Retinal pigment epithelial cell (primary cell): ENCODE measurements at regions not wholly inside any gene's neighbourhood (a gene's known extent, or its start where the extent isn't known, plus 50 kb on each side); places are given as distances from the start of the nearest gene placed in this dataset.
A peak's percentile ranks its signal among the peaks of the same experiment; 100 is the strongest.

Source experiments
- DNase-seq: peaks from one replicate; pipeline ENCODE4 v3.0.0-alpha.2; 2010; ENCODE audit warnings: low read depth
- H3K4me3 ChIP-seq: 2 replicates; pipeline ENCODE4 v1.5.1; 2011; ENCODE audit warnings: mild to moderate bottlenecking, low read length, control low read depth, moderate library complexity
- CTCF ChIP-seq: conservative IDR thresholded peaks from 2 replicates; pipeline ENCODE4 v1.5.1; 2011; ENCODE audit warnings: low read depth, low read length, control low read depth, inconsistent platforms

GRCh38 chr6:68342286-68342685 lies 292.8 kb upstream of the ADGRB3 start:
- TF ChIP-seq CTCF: no peak
- H3K4me3 ChIP-seq: no peak overlapping the region
- no peak for DNase-seq

DNA sequence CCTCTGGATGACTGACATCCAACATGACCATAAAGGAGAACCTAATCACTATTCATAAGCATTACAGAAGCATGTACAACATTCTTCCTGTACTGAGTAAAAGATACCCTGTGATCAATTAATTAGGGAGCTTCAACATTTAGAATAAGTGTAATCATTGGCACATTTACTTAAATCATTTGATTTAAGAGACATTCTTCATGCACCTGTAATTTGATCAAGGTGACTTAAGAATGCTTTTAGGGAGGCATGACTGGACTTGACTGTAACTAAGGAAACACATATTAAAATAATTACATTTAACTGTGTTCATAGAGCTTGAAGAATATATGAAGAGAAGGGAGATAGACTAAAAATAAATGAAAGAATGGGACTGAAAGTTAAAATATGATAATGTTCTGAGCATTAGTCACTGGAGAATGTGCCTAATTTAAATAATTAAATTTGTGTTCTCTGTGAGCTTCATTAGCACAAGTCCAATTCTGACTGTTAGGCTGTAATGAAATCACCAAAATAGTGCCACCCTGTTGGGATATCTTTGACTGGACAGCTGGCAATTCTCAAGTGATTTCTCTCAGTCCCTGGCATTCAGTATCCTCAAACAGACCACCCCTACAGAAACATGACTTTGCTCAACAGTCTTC lies 295.5 kb upstream of the ADGRB3 start:
- TF ChIP-seq CTCF: no peak
- no peak for DNase-seq

DNA sequence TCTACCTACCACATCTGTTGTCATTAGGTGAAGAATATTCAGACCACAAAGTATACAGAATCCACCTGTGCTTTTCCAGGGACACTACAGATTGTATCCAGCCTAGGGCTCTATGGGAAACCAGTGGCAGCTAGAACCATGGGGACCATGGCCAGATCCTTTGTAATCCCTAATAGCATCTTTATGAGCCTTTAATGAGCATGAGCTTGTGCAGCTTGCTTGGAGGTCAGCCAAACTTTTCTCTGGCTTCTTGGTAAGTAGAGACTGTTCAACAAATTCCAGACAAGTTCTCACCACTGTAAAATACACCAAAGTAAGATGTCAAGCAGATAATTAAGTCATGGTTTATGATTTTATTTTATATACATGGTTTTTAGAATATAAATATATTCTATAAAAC lies 301.6 kb upstream of the ADGRB3 start:
- TF ChIP-seq CTCF: no peak
- no peak overlapping the region for H3K4me3 ChIP-seq
- peak; percentile 73 for DNase-seq

More for the DNA sequence above, 295.5 kb upstream of the ADGRB3 start:
- no peak overlapping the region for H3K4me3 ChIP-seq

DNA sequence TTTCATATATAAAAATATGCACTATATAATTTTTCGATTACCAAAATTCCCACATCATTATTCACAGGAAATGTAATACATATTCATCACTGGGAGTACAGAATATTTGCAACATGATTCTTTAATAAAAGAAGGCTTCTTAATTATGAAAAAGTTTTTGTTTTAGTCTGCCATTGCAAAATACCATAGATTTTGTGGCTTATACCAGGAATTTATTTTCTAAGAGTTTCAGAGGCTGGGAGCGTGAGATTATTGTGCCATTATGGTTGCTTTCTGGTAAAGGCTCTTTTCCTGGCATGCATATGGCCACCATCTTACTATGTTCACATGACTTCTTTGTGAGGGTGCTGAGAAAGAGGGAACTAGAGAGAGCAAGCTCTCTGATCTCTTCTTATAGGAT lies 306.9 kb upstream of the ADGRB3 start:
- no peak overlapping the region for H3K4me3 ChIP-seq
- DNase-seq: no peak

GRCh38 chr6:68326762-68327161 lies 308.3 kb upstream of the ADGRB3 start:
- no peak for DNase-seq
- TF ChIP-seq CTCF: no peak
- H3K4me3 ChIP-seq: no peak overlapping the region

More for the DNA sequence above, 306.9 kb upstream of the ADGRB3 start:
- TF ChIP-seq CTCF: no peak

DNA sequence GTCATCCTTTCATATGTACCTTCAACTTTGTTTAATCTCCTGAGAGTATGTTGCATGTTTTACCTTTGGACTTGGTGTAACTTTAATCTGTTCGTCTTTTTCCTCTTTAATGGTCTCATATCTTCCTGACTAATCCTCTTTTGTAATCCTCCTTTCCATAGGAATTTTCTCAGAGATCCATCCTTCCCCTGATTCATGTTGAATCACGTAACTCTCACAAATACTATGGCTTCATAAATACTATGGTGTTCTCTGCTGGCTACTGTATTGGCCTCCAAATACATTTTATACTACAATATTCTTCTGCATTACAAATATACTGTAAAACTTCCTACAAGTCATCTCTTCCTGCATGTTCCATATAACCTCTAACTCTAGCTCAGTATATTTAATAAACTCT lies 317.7 kb upstream of the ADGRB3 start:
- no peak for TF ChIP-seq CTCF
- DNase-seq: no peak
- H3K4me3 ChIP-seq: no peak overlapping the region

DNA sequence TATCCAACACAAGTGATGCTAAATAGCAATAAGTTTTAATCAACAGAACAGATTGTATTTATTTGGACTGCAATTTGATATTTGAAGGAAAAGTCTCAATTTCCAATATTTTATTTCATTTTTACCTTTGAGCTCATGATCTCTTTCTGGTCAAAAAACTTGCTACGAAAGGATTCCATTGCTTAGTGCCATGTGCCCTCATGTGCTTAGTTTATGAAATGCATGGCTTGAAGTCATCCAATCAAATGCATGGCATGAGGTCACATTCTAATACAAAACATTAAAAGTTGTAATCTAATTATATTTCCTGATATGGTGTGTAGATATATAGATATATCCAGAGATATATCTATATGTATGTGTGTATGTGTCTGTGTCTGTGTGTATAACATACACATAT lies 321.2 kb upstream of the ADGRB3 start:
- TF ChIP-seq CTCF: peak; percentile 17

More for the DNA sequence above, 321.2 kb upstream of the ADGRB3 start:
- DNase-seq: no peak
- no peak overlapping the region for H3K4me3 ChIP-seq
